DND-41 (cell line): ENCODE measurements at regions not wholly inside any gene's neighbourhood (a gene's known extent, or its start where the extent isn't known, plus 50 kb on each side); places are given as distances from the start of the nearest gene placed in this dataset.

Source experiments
- EZH2 ChIP-seq: IDR thresholded peaks from 3 replicates; pipeline ENCODE4 v1.6.1; 2012; ENCODE audit warnings: borderline replicate concordance, low read depth, mild to moderate bottlenecking, moderate library complexity, low read length, inconsistent platforms; ENCODE audit not compliant: severe bottlenecking
- TF ChIP-seq, protein P1 (sequence below): IDR thresholded peaks from 2 replicates; pipeline ENCODE4 v1.5.1; 2012; ENCODE audit warnings: borderline replicate concordance, low read length, moderate library complexity, mild to moderate bottlenecking; ENCODE audit not compliant: poor library complexity, severe bottlenecking; ENCODE audit errors: extremely low read depth

- TF ChIP-seq, protein P1, sequence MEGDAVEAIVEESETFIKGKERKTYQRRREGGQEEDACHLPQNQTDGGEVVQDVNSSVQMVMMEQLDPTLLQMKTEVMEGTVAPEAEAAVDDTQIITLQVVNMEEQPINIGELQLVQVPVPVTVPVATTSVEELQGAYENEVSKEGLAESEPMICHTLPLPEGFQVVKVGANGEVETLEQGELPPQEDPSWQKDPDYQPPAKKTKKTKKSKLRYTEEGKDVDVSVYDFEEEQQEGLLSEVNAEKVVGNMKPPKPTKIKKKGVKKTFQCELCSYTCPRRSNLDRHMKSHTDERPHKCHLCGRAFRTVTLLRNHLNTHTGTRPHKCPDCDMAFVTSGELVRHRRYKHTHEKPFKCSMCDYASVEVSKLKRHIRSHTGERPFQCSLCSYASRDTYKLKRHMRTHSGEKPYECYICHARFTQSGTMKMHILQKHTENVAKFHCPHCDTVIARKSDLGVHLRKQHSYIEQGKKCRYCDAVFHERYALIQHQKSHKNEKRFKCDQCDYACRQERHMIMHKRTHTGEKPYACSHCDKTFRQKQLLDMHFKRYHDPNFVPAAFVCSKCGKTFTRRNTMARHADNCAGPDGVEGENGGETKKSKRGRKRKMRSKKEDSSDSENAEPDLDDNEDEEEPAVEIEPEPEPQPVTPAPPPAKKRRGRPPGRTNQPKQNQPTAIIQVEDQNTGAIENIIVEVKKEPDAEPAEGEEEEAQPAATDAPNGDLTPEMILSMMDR, result no peak
- no peak for TF ChIP-seq EZH2
These were observed 99.3 kb downstream of the SPTSSA start for GRCh38 chr14:34362641-34363251.
